Vagina (tissue), 2 donors: ENCODE measurements at regions not wholly inside any gene's neighbourhood (a gene's known extent, or its start where the extent isn't known, plus 50 kb on each side); places are given as distances from the start of the nearest gene placed in this dataset.

Source experiments
- DNase-seq, 2 donors: peaks; one replicate each; pipeline ENCODE4 v3.0.0-alpha.2; 2017; ENCODE audit errors: extremely low spot score in 2 of 2
- H3K27ac ChIP-seq: fragments of 200-600 bp; sonication (generic); one replicate; pipeline ENCODE4 v1.5.1; 2019
- H3K27me3 ChIP-seq: fragments of 200-600 bp; sonication (generic); one replicate; pipeline ENCODE4 v1.5.1; 2019
- H3K36me3 ChIP-seq, 2 donors: fragments of 200-600 bp; sonication (generic); one replicate each; pipeline ENCODE4 v1.5.1; 2017 to 2019
- H3K4me1 ChIP-seq: fragments of 200-600 bp; sonication (generic); one replicate; pipeline ENCODE4 v1.5.1; 2019
- H3K4me3 ChIP-seq, 2 donors: fragments of 200-600 bp; sonication (generic); 1 replicate in 1 of 2; 2 replicates in 1 of 2; pipeline ENCODE4 v1.5.1; 2016 to 2019
- H3K9me3 ChIP-seq: fragments of 200-600 bp; sonication (generic); one replicate; pipeline ENCODE4 v1.5.1; 2019
- POLR2A ChIP-seq, 2 donors: fragments of 450-650 bp; IDR thresholded peaks; one replicate each; pipeline ENCODE4 v1.6.1; 2017; ENCODE audit warnings: antibody characterized with exemption in 2 of 2, mild to moderate bottlenecking in 2 of 2, moderate library complexity in 2 of 2
- POLR2AphosphoS5 ChIP-seq, 2 donors: sonication (generic); formaldehyde crosslinking; IDR thresholded peaks; one replicate each; pipeline ENCODE4 v1.9.0; 2017; ENCODE audit warnings: antibody characterized with exemption in 2 of 2, mild to moderate bottlenecking in 2 of 2, low read depth in 1 of 2; ENCODE audit not compliant: insufficient read depth in 1 of 2
- intact Hi-C: fragments of 100-400 bp; cut with DNase I; formaldehyde crosslinking; loops from one replicate; pipeline ENCODE4 v1.15.1; 2023
- TF ChIP-seq, protein P1 (sequence below), 3 experiments: fragments of 450-650 bp in 2 of 3; fragments of 200-600 bp in 1 of 3; sonication (generic) in 1 of 3; IDR thresholded peaks; one replicate each; pipeline ENCODE4 v1.5.1; 2017 to 2019; ENCODE audit warnings: antibody characterized with exemption in 3 of 3, mild to moderate bottlenecking in 2 of 3, moderate library complexity in 2 of 3

DNA sequence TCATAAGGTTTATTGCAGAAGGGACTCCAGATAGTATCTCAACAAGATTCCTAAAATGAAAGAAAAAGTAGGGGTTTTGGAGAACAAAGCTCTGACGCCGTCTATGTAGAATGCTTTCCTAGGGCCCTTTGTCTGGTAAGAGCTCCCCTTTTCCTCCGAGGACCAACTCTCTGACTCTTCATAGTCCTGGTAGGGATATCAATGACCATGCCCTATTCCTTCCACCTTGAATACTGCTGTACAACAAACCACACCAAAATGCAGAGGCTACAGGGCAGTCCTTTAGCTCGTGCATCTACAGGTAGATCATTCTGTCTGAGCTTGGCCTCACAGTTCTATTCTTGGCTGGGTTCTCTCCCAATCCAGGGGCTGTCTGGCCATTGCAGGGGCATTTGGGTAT, 190.3 kb downstream of the WDR11 start:
- no peak overlapping the region for H3K27ac ChIP-seq
- intact Hi-C loops: no loop called here
- no peaks in the 10 kb centered on the region for H3K9me3 ChIP-seq
- no peaks in the 10 kb centered on the region for H3K4me1 ChIP-seq
- DNase-seq: no peak
- H3K36me3 ChIP-seq: no peaks in the 10 kb centered on the region
- no peaks in the 10 kb centered on the region for H3K27me3 ChIP-seq
- no peak for TF ChIP-seq POLR2AphosphoS5 (IDR thresholded peaks at IDR 0.05; ENCODE audit: insufficient read depth in 1 of 2, low read depth in 1 of 2)
- H3K4me3 ChIP-seq: no peak overlapping the region

DNA sequence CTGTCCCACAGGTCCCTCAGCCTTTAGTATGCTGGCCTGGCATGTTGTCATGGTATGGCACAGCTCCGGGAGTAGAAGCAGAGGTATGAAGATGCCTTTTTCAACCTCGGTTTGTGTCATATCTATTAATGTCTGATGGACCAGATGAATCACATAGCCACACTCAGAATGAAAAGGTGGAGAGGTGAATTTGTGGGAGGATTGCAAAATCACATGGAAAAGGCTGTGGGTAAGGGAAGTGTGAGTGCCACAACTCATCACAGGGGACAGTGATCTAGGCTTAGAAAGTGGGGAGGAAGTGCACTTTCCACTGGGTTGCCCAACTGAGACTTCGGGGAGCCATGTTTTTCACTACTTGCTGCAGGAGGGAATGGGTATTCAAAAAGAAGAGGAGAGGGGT, 190.7 kb downstream of the WDR11 start:
- H3K27ac ChIP-seq: no peak overlapping the region
- no peak for DNase-seq
- H3K4me1 ChIP-seq: no peaks in the 10 kb centered on the region
- H3K27me3 ChIP-seq: no peaks in the 10 kb centered on the region
- TF ChIP-seq, protein P1, sequence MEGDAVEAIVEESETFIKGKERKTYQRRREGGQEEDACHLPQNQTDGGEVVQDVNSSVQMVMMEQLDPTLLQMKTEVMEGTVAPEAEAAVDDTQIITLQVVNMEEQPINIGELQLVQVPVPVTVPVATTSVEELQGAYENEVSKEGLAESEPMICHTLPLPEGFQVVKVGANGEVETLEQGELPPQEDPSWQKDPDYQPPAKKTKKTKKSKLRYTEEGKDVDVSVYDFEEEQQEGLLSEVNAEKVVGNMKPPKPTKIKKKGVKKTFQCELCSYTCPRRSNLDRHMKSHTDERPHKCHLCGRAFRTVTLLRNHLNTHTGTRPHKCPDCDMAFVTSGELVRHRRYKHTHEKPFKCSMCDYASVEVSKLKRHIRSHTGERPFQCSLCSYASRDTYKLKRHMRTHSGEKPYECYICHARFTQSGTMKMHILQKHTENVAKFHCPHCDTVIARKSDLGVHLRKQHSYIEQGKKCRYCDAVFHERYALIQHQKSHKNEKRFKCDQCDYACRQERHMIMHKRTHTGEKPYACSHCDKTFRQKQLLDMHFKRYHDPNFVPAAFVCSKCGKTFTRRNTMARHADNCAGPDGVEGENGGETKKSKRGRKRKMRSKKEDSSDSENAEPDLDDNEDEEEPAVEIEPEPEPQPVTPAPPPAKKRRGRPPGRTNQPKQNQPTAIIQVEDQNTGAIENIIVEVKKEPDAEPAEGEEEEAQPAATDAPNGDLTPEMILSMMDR (IDR thresholded peaks at IDR 0.05): no peak
- no peak for TF ChIP-seq POLR2A (IDR thresholded peaks at IDR 0.05)
- no peak for TF ChIP-seq POLR2AphosphoS5 (IDR thresholded peaks at IDR 0.05; ENCODE audit: insufficient read depth in 1 of 2, low read depth in 1 of 2)
- H3K36me3 ChIP-seq: no peaks in the 10 kb centered on the region
- no peaks in the 10 kb centered on the region for H3K9me3 ChIP-seq
- no peak overlapping the region for H3K4me3 ChIP-seq
- intact Hi-C loops: no loop called here

DNA sequence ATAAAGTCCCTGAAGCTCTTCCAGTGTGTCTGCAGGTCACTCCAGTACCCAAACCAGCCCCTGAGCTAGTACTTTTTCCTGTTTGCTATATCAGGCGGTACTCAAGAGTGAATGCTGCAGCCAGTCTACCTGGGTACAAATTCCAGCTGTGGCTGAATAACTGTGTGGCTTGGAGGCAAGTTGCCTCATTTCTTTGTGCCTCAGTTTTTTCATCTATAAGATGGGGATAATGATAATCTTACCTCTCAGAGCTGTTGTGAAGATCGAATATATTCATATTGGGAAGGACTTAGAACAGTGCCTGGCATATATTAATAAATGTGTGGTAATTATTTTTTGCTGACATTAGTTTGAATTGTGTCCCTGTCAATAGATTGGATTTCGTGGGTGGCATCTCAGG, 191.2 kb downstream of the WDR11 start:
- intact Hi-C loops: no loop called here
- Histone ChIP-seq H3K27me3 (no peaks in the 10 kb centered on the region), H3K36me3 (no peaks in the 10 kb centered on the region), H3K9me3 (no peaks in the 10 kb centered on the region), H3K4me1 (no peaks in the 10 kb centered on the region), H3K27ac (no peak overlapping the region), H3K4me3 (no peak overlapping the region)
- DNase-seq: no peak
- no peak for TF ChIP-seq POLR2AphosphoS5 (IDR thresholded peaks at IDR 0.05; ENCODE audit: insufficient read depth in 1 of 2, low read depth in 1 of 2)
- TF ChIP-seq, protein P1 (IDR thresholded peaks at IDR 0.05): no peak
- no peak for TF ChIP-seq POLR2A (IDR thresholded peaks at IDR 0.05)

DNA sequence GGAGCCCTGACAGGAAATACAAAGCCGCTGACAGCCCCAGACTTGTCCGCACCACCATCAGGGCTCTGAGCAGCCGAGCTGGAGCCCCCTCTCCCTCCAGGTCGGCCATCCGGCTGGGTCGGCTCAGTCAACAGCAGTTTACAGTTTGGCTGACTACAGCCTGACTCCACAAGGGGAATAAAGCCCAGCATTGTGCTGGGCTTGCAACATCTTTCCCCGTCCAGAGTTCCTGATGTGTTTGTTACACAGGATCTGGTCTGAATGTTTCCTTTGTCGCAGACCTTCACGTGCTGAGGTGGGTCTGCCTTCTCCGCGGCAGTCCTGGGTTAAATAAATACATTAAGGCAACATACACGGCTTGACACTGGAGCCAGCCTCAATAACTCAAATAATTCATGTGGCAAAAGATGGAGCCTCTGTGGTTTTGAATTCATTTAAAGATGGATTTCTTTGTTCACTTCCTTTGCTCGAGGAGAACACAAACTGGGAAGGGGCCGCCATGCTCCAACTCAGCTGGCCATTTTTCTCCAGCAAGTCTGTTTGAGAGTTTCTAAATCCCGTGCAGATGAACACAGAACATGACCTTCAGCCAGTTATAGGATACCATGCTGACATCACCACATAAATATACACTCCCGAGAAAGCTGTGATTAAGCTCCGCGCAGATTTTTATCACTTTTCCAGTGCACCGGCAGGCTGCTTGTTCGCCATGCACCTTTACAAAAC, 192.1 kb downstream of the WDR11 start:
- intact Hi-C loops: no loop called here
- H3K9me3 ChIP-seq: no peaks in the 10 kb centered on the region
- H3K36me3 ChIP-seq: no peaks in the 10 kb centered on the region
- H3K27me3 ChIP-seq: no peaks in the 10 kb centered on the region
- H3K27ac ChIP-seq: no peak overlapping the region
- H3K4me1 ChIP-seq: no peaks in the 10 kb centered on the region
- DNase-seq: no peak
- no peak for TF ChIP-seq POLR2A (IDR thresholded peaks at IDR 0.05)
- no peak for TF ChIP-seq POLR2AphosphoS5 (IDR thresholded peaks at IDR 0.05; ENCODE audit: insufficient read depth in 1 of 2, low read depth in 1 of 2)
- TF ChIP-seq, protein P1 (IDR thresholded peaks at IDR 0.05): no peak
- no peak overlapping the region for H3K4me3 ChIP-seq

DNA sequence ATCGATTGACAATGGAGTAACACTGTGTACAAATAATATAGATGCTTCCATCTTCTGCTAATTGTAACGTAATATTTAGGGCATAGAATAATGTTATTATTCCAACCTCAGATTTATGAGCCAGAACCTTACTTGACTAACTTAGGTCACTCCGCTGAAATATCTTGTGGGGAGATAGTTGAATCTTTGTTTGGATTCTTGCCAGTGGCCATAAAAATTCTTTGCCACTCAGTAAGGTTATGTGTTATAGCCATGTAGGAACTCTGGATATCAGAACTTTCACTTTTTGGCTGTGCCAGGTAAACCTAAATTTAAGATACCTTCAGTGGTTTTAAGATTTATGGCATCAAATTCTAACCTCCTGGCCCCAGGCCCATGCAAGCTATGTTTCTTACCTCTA, 197.6 kb downstream of the WDR11 start:
- Histone ChIP-seq H3K4me1 (no peaks in the 10 kb centered on the region), H3K36me3 (no peaks in the 10 kb centered on the region), H3K4me3 (no peak overlapping the region), H3K27ac (no peak overlapping the region), H3K9me3 (no peaks in the 10 kb centered on the region), H3K27me3 (no peaks in the 10 kb centered on the region)
- intact Hi-C loops: no loop called here
- TF ChIP-seq POLR2A (IDR thresholded peaks at IDR 0.05) (no peak), POLR2AphosphoS5 (IDR thresholded peaks at IDR 0.05; ENCODE audit: insufficient read depth in 1 of 2, low read depth in 1 of 2) (no peak)
- TF ChIP-seq, protein P1 (IDR thresholded peaks at IDR 0.05): no peak
- DNase-seq: no peak
